Dedifferentiated amniotic fluid mesenchymal stem cell (primary cell): ENCODE measurements at regions not wholly inside any gene's neighbourhood (a gene's known extent, or its start where the extent isn't known, plus 50 kb on each side); places are given as distances from the start of the nearest gene placed in this dataset.

Experiments used
- DNase-seq: peaks from one replicate; pipeline ENCODE4 v3.0.0-alpha.2; 2016; ENCODE audit errors: extremely low spot score

- DNase-seq, result no peak
These were observed 310.7 kb upstream of the MTNR1B start for GRCh38 chr11:92658733-92659132.

GRCh38 chr11:92659793-92660192, 309.7 kb upstream of the MTNR1B start:
- DNase-seq, result no peak

GRCh38 chr11:92662601-92663360, 306.7 kb upstream of the MTNR1B start:
- DNase-seq, result no peak

GRCh38 chr11:92663539-92663938, 305.9 kb upstream of the MTNR1B start:
- DNase-seq, result no peak

- no peak for DNase-seq
These were observed 301.8 kb upstream of the MTNR1B start for GRCh38 chr11:92667486-92668152.

GRCh38 chr11:92670308-92670890, 299.1 kb upstream of the MTNR1B start:
- DNase-seq, result no peak

GRCh38 chr11:92671081-92671480, 298.4 kb upstream of the MTNR1B start:
- DNase-seq, result no peak

GRCh38 chr11:92675303-92675702, 294.1 kb upstream of the MTNR1B start:
- DNase-seq, result no peak

GRCh38 chr11:92675810-92676209, 293.6 kb upstream of the MTNR1B start:
- no peak for DNase-seq

GRCh38 chr11:92678008-92678611, 291.3 kb upstream of the MTNR1B start:
- DNase-seq, result no peak

GRCh38 chr11:92681586-92681985, 287.9 kb upstream of the MTNR1B start:
- no peak for DNase-seq

- no peak for DNase-seq
These were observed 287.3 kb upstream of the MTNR1B start for GRCh38 chr11:92682136-92682535.

GRCh38 chr11:92682952-92683351, 286.5 kb upstream of the MTNR1B start:
- DNase-seq, result no peak

- no peak for DNase-seq
These were observed 284.4 kb upstream of the MTNR1B start for GRCh38 chr11:92685049-92685448.

- DNase-seq, result no peak
These were observed 281.7 kb upstream of the MTNR1B start for GRCh38 chr11:92687724-92688123.

GRCh38 chr11:92688416-92688815, 281.0 kb upstream of the MTNR1B start:
- no peak for DNase-seq

- DNase-seq, result no peak
These were observed 276.5 kb upstream of the MTNR1B start for GRCh38 chr11:92692826-92693546.

GRCh38 chr11:92696076-92696475, 273.4 kb upstream of the MTNR1B start:
- DNase-seq, result no peak

- DNase-seq, result no peak
These were observed 271.8 kb upstream of the MTNR1B start for GRCh38 chr11:92697461-92698312.

- no peak for DNase-seq
These were observed 270.7 kb upstream of the MTNR1B start for GRCh38 chr11:92698742-92699141.
